ENCODE measurements at regions not wholly inside any gene's neighbourhood (a gene's known extent, or its start where the extent isn't known, plus 50 kb on each side); places are given as distances from the start of the nearest gene placed in this dataset.

DNA sequence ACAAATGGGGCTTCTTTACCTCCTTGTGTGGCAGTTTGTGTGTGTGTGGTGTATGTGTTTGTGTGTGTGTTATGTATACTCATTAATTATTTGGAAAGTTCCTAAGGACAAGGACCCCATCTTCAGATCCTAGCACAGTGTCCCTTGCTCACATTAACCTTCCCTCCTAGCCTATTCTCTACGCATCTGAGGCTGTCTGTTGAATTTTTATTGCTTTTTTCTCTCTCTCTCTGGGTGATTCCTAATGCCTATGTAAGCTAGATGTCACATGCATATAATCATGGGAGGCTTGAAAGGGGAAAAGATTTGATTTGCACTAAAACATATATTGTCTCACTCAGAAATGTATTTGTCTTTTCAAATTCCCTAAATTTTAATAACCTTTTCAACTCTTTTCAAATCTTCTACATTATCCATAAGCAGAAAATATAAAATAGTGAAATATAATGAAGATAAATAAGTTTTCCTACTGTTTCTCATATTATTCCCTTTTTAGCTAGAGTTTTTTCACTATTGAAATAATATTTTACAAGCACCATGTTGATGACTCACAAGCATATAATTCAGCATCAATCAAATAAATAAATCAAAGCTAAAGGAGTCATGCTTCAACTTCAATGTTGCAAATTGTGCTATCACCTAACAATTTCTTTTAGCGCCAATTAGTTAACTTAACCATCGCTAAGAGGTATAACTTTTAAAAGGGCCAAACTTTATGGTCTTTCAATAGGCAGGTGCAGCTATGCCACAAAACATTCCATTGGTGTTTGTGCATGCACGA is 199.0 kb upstream of the ERBB4 start:
- Histone ChIP-seq H3K36me3 (ENCODE audit: control insufficient read depth, insufficient read depth, low read length) (no peaks in the 10 kb centered on the region), H3K4me3 (ENCODE audit: low read depth, low read length) (no peak overlapping the region), H3K9me3 (no peaks in the 10 kb centered on the region), H3K27me3 (replicated peaks; ENCODE audit: control insufficient read depth, insufficient read depth, low read length) (no peaks in the 10 kb centered on the region), H3K4me1 (no peaks in the 10 kb centered on the region)
- ChIA-PET CTCF (no interaction called here), POLR2A (no interaction called here)
- H3K4me3 Mint-ChIP-seq (ENCODE audit: unreplicated experiment) = no peak overlapping the region
- H3K27me3 Mint-ChIP-seq (ENCODE audit: insufficient read depth, unreplicated experiment) = no peaks in the 10 kb centered on the region
- DNase-seq = no peak
- no peaks in the 10 kb centered on the region for H3K36me3 Mint-ChIP-seq (ENCODE audit: insufficient read depth, unreplicated experiment)
- H3K4me1 Mint-ChIP-seq (ENCODE audit: low read depth, unreplicated experiment) = no peaks in the 10 kb centered on the region
- no peak overlapping the region for H3K27ac Mint-ChIP-seq (ENCODE audit: unreplicated experiment)
- H3K9me3 Mint-ChIP-seq (ENCODE audit: unreplicated experiment) = no peaks in the 10 kb centered on the region
- intact Hi-C loops (cut with micrococcal nuclease; ENCODE audit: unreplicated experiment) = no loop called here
- TF ChIP-seq, protein P1, sequence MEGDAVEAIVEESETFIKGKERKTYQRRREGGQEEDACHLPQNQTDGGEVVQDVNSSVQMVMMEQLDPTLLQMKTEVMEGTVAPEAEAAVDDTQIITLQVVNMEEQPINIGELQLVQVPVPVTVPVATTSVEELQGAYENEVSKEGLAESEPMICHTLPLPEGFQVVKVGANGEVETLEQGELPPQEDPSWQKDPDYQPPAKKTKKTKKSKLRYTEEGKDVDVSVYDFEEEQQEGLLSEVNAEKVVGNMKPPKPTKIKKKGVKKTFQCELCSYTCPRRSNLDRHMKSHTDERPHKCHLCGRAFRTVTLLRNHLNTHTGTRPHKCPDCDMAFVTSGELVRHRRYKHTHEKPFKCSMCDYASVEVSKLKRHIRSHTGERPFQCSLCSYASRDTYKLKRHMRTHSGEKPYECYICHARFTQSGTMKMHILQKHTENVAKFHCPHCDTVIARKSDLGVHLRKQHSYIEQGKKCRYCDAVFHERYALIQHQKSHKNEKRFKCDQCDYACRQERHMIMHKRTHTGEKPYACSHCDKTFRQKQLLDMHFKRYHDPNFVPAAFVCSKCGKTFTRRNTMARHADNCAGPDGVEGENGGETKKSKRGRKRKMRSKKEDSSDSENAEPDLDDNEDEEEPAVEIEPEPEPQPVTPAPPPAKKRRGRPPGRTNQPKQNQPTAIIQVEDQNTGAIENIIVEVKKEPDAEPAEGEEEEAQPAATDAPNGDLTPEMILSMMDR (IDR thresholded peaks at IDR 0.05; ENCODE audit: insufficient read depth in 1 of 2, low read depth in 1 of 2, low read length in 1 of 2, severe bottlenecking in 1 of 2, unreplicated experiment in 1 of 2) = no peak
- BruUV-seq (replicated peaks) = no TSS peak

DNA sequence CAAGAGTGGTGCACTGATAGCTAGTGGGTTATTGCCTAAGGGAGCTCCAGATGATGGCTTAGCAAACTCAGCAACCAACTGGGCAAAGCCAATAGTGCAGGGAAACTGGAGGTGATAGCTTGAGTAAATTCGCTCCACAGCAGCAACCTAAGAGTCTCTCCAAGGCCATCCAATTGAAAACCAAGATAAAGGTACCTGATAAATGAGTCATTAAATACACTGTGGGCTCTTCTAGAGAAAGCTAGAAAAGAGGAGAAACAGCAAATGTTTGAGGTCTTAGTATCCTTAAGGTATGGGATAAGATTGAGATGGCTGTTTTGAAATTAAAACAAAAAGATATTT is 197.8 kb upstream of the ERBB4 start:
- POLR2A ChIA-PET = no interaction called here
- Mint-ChIP-seq H3K36me3 (ENCODE audit: insufficient read depth, unreplicated experiment) (no peaks in the 10 kb centered on the region), H3K27ac (ENCODE audit: unreplicated experiment) (no peak overlapping the region), H3K9me3 (ENCODE audit: unreplicated experiment) (no peaks in the 10 kb centered on the region), H3K4me1 (ENCODE audit: low read depth, unreplicated experiment) (no peaks in the 10 kb centered on the region), H3K27me3 (ENCODE audit: insufficient read depth, unreplicated experiment) (no peaks in the 10 kb centered on the region), H3K4me3 (ENCODE audit: unreplicated experiment) (no peak overlapping the region)
- TF ChIP-seq, protein P1 (IDR thresholded peaks at IDR 0.05; ENCODE audit: insufficient read depth in 1 of 2, low read depth in 1 of 2, low read length in 1 of 2, severe bottlenecking in 1 of 2, unreplicated experiment in 1 of 2) = no peak
- DNase-seq = no peak
- CTCF ChIA-PET = no interaction called here
- no TSS peak for BruUV-seq (replicated peaks)
- Histone ChIP-seq H3K27me3 (replicated peaks; ENCODE audit: control insufficient read depth, insufficient read depth, low read length) (no peaks in the 10 kb centered on the region), H3K36me3 (ENCODE audit: control insufficient read depth, insufficient read depth, low read length) (no peaks in the 10 kb centered on the region), H3K9me3 (no peaks in the 10 kb centered on the region), H3K4me3 (ENCODE audit: low read depth, low read length) (no peak overlapping the region), H3K4me1 (no peaks in the 10 kb centered on the region)
- intact Hi-C loops (cut with micrococcal nuclease; ENCODE audit: unreplicated experiment) = no loop called here

DNA sequence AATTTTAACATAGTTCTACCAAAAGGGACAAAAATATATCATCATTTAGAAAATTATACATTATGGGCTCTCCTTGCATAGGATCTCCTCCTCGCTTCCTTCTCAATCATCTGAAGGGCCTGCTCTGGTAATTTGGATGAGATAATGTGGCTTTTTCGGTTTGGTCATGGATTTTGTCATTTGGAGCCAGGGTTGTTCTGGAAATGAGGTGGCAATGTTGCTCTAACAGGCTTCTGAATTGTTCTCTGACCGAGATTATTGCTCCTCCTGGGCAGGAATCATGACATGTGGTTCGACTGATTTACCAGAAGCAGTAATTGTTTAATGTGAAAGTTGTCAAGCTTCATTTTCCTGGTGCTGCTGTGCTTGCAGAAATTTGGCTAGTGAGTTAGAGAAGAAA is 194.7 kb upstream of the ERBB4 start:
- Histone ChIP-seq H3K9me3 (no peaks in the 10 kb centered on the region), H3K27me3 (replicated peaks; ENCODE audit: control insufficient read depth, insufficient read depth, low read length) (no peaks in the 10 kb centered on the region), H3K4me1 (no peaks in the 10 kb centered on the region), H3K4me3 (ENCODE audit: low read depth, low read length) (no peak overlapping the region), H3K36me3 (ENCODE audit: control insufficient read depth, insufficient read depth, low read length) (no peaks in the 10 kb centered on the region)
- TF ChIP-seq, protein P1 (IDR thresholded peaks at IDR 0.05; ENCODE audit: insufficient read depth in 1 of 2, low read depth in 1 of 2, low read length in 1 of 2, severe bottlenecking in 1 of 2, unreplicated experiment in 1 of 2) = no peak
- Mint-ChIP-seq H3K4me3 (ENCODE audit: unreplicated experiment) (no peak overlapping the region), H3K4me1 (ENCODE audit: low read depth, unreplicated experiment) (no peaks in the 10 kb centered on the region), H3K9me3 (ENCODE audit: unreplicated experiment) (no peaks in the 10 kb centered on the region), H3K36me3 (ENCODE audit: insufficient read depth, unreplicated experiment) (no peaks in the 10 kb centered on the region), H3K27me3 (ENCODE audit: insufficient read depth, unreplicated experiment) (peaks cover 4% of the 10 kb centered on the region), H3K27ac (ENCODE audit: unreplicated experiment) (no peak overlapping the region)
- ChIA-PET CTCF (no interaction called here), POLR2A (no interaction called here)
- BruUV-seq (replicated peaks) = no TSS peak
- DNase-seq = no peak
- intact Hi-C loops (cut with micrococcal nuclease; ENCODE audit: unreplicated experiment) = no loop called here

All from Caco-2 (cell line).